ENCODE measurements at regions not wholly inside any gene's neighbourhood (a gene's known extent, or its start where the extent isn't known, plus 50 kb on each side); places are given as distances from the start of the nearest gene placed in this dataset.

GRCh38 chr10:43771675-43772074 is 123.0 kb upstream of the ZNF32 start:
- TF ChIP-seq CTCF (conservative IDR thresholded peaks at IDR 0.05; ENCODE audit: low read length) (no peak), EZH2phosphoT487 (IDR thresholded peaks at IDR 0.05; ENCODE audit: borderline replicate concordance) (no peak)
